MM.1S (cell line): ENCODE measurements at regions not wholly inside any gene's neighbourhood (a gene's known extent, or its start where the extent isn't known, plus 50 kb on each side); places are given as distances from the start of the nearest gene placed in this dataset.
"Not testable (repeated sequence)": the region's sequence is repeated elsewhere in the genome, so short reads cannot be mapped to it uniquely, and the experiment has no call there.

Experiments
- DNase-seq: peaks from one replicate; pipeline ENCODE4 v3.0.0-alpha.2; 2015
- H2AFZ ChIP-seq: fragments of 300-600 bp; sonication (generic); 2 replicates; pipeline ENCODE4 v1.6.0; 2016; ENCODE audit warnings: antibody characterized with exemption, low read length
- H3F3A ChIP-seq: fragments of 300-600 bp; sonication (generic); 2 replicates; pipeline ENCODE4 v1.6.1; 2016; ENCODE audit warnings: mild to moderate bottlenecking, antibody characterized with exemption, low read length, moderate library complexity, mixed read lengths; ENCODE audit not compliant: insufficient read depth
- H3K27ac ChIP-seq: fragments of 300-600 bp; sonication (generic); 2 replicates; pipeline ENCODE4 v1.5.1; 2016; ENCODE audit warnings: mild to moderate bottlenecking, low read length
- H3K27me3 ChIP-seq: fragments of 300-600 bp; sonication (generic); replicated peaks from 2 replicates; pipeline ENCODE4 v1.6.0; 2016; ENCODE audit warnings: low read length; ENCODE audit not compliant: insufficient read depth
- H3K36me3 ChIP-seq: fragments of 300-600 bp; sonication (generic); replicated peaks from 2 replicates; pipeline ENCODE4 v1.6.1; 2016; ENCODE audit warnings: mild to moderate bottlenecking, low read length, mixed read lengths; ENCODE audit not compliant: insufficient read depth
- H3K4me1 ChIP-seq: fragments of 300-600 bp; sonication (generic); 2 replicates; pipeline ENCODE4 v1.6.1; 2016; ENCODE audit warnings: low read length, mixed read lengths
- H3K4me2 ChIP-seq: fragments of 300-600 bp; sonication (generic); 2 replicates; pipeline ENCODE4 v1.6.0; 2016; ENCODE audit warnings: low read depth, low read length
- H3K4me3 ChIP-seq: fragments of 300-600 bp; sonication (generic); 2 replicates; pipeline ENCODE4 v1.5.1; 2016; ENCODE audit warnings: low read length, mixed read lengths
- H3K79me2 ChIP-seq: fragments of 300-600 bp; sonication (generic); 2 replicates; pipeline ENCODE4 v1.6.1; 2016; ENCODE audit warnings: mixed run types, low read length, mixed read lengths
- H3K9ac ChIP-seq: fragments of 300-600 bp; sonication (generic); 2 replicates; pipeline ENCODE4 v1.6.1; 2016; ENCODE audit warnings: low read length, mixed read lengths
- H3K9me2 ChIP-seq: fragments of 300-600 bp; sonication (generic); replicated peaks from 2 replicates; pipeline ENCODE4 v1.6.1; 2016; ENCODE audit warnings: mild to moderate bottlenecking, low read length, mixed read lengths; ENCODE audit not compliant: insufficient read depth
- H3K9me3 ChIP-seq: fragments of 300-600 bp; sonication (generic); replicated peaks from 2 replicates; pipeline ENCODE4 v1.6.1; 2016; ENCODE audit warnings: mild to moderate bottlenecking, low read length, mixed read lengths; ENCODE audit not compliant: insufficient read depth
- H4K20me1 ChIP-seq: fragments of 300-600 bp; sonication (generic); 2 replicates; pipeline ENCODE4 v1.6.1; 2016; ENCODE audit warnings: mild to moderate bottlenecking, low read length, moderate library complexity, mixed read lengths; ENCODE audit not compliant: insufficient read depth
- CTCF ChIP-seq: fragments of 300-600 bp; sonication (generic); IDR thresholded peaks from 2 replicates; pipeline ENCODE4 v1.5.1; 2016; ENCODE audit warnings: antibody characterized with exemption, low read length, mixed read lengths
- EZH2 ChIP-seq: fragments of 300-600 bp; sonication (generic); optimal IDR thresholded peaks from 2 replicates; pipeline ENCODE3; 2017; ENCODE audit warnings: low read depth, mild to moderate bottlenecking, antibody characterized with exemption, low read length, mixed read lengths
- EZH2phosphoT487 ChIP-seq: fragments of 300-600 bp; sonication (generic); IDR thresholded peaks from 2 replicates; pipeline ENCODE4 v1.6.1; 2018; ENCODE audit warnings: antibody characterized with exemption, low read length

GRCh38 chr1:60848583-60849188 lies 233.7 kb upstream of the NFIA start:
- Histone ChIP-seq H3K9ac (no peak overlapping the region), H4K20me1 (no peaks in the 10 kb centered on the region), H3K9me3 (no peaks in the 10 kb centered on the region), H3K79me2 (no peaks in the 10 kb centered on the region), H3K27me3 (no peaks in the 10 kb centered on the region), H2AFZ (no peak overlapping the region), H3K4me3 (no peak overlapping the region), H3K27ac (no peak overlapping the region), H3K36me3 (no peaks in the 10 kb centered on the region), H3K9me2 (no peaks in the 10 kb centered on the region), H3F3A (no peaks in the 10 kb centered on the region), H3K4me1 (no peaks in the 10 kb centered on the region), H3K4me2 (no peak overlapping the region)
- DNase-seq, result peak; percentile 54
- TF ChIP-seq CTCF (peak; percentile 59), EZH2phosphoT487 (no peak), EZH2 (no peak)

GRCh38 chr1:60847855-60848582 lies 234.3 kb upstream of the NFIA start:
- Histone ChIP-seq H3K4me1 (no peaks in the 10 kb centered on the region), H3F3A (no peaks in the 10 kb centered on the region), H3K27me3 (no peaks in the 10 kb centered on the region), H3K27ac (no peak overlapping the region), H4K20me1 (no peaks in the 10 kb centered on the region), H3K4me3 (no peak overlapping the region), H3K9me2 (no peaks in the 10 kb centered on the region), H3K9me3 (no peaks in the 10 kb centered on the region), H3K79me2 (no peaks in the 10 kb centered on the region), H3K36me3 (no peaks in the 10 kb centered on the region), H2AFZ (no peak overlapping the region), H3K4me2 (no peak overlapping the region), H3K9ac (no peak overlapping the region)
- no peak for DNase-seq
- TF ChIP-seq CTCF (no peak), EZH2 (no peak), EZH2phosphoT487 (no peak)

- no peak overlapping the region for H3K4me2 ChIP-seq
These were observed 235.0 kb upstream of the NFIA start for GRCh38 chr1:60847391-60847790.

GRCh38 chr1:60845659-60846058 lies 236.7 kb upstream of the NFIA start:
- H3K36me3 ChIP-seq, H3K79me2 ChIP-seq, H3K4me1 ChIP-seq, H3K4me3 ChIP-seq, H2AFZ ChIP-seq, H3K27me3 ChIP-seq, H4K20me1 ChIP-seq, DNase-seq, H3K9me3 ChIP-seq, H3K4me2 ChIP-seq, H3K27ac ChIP-seq, H3F3A ChIP-seq, H3K9ac ChIP-seq, H3K9me2 ChIP-seq: not testable (repeated sequence)

More at GRCh38 chr1:60847391-60847790, 235.0 kb upstream of the NFIA start:
- no peak overlapping the region for H3K4me3 ChIP-seq
- no peak overlapping the region for H3K9ac ChIP-seq
- TF ChIP-seq CTCF (no peak), EZH2 (no peak), EZH2phosphoT487 (no peak)
- no peak for DNase-seq
- H3K9me2 ChIP-seq, result no peaks in the 10 kb centered on the region
- H3K36me3 ChIP-seq, result no peaks in the 10 kb centered on the region
- no peaks in the 10 kb centered on the region for H4K20me1 ChIP-seq
- H3F3A ChIP-seq, result no peaks in the 10 kb centered on the region
- no peaks in the 10 kb centered on the region for H3K4me1 ChIP-seq
- no peak overlapping the region for H2AFZ ChIP-seq
- no peaks in the 10 kb centered on the region for H3K79me2 ChIP-seq
- no peaks in the 10 kb centered on the region for H3K9me3 ChIP-seq
- H3K27me3 ChIP-seq, result no peaks in the 10 kb centered on the region
- H3K27ac ChIP-seq, result no peak overlapping the region
